Mesenteric fat pad (tissue), 1 donor: ENCODE measurements at regions not wholly inside any gene's neighbourhood (a gene's known extent, or its start where the extent isn't known, plus 50 kb on each side); places are given as distances from the start of the nearest gene placed in this dataset.

ENCODE experiments used
- DNase-seq: peaks from one replicate; pipeline ENCODE4 v3.0.0-alpha.2; 2020; ENCODE audit warnings: low spot score
- donor health status: DM: yes; HTN: yes; CAD: no.

GRCh38 chr7:73963252-73963822 lies 64.6 kb upstream of the ELN start:
- DNase-seq: no peak

- DNase-seq: peak; percentile 71
These were observed 63.2 kb upstream of the ELN start for GRCh38 chr7:73964786-73965185.

- peak; percentile 69 for DNase-seq
These were observed 61.7 kb upstream of the ELN start for GRCh38 chr7:73966062-73966940.

GRCh38 chr7:73966941-73967831 lies 60.8 kb upstream of the ELN start:
- peak; percentile 72 for DNase-seq

- peak; percentile 60 for DNase-seq
These were observed 60.1 kb upstream of the ELN start for GRCh38 chr7:73967832-73968290.

- DNase-seq: no peak
These were observed 59.5 kb upstream of the ELN start for GRCh38 chr7:73968487-73968886.

- peak; percentile 49 for DNase-seq
These were observed 58.0 kb upstream of the ELN start for GRCh38 chr7:73969991-73970390.

GRCh38 chr7:73970801-73971229 lies 57.2 kb upstream of the ELN start:
- DNase-seq: peak; percentile 78

- no peak for DNase-seq
These were observed 56.7 kb upstream of the ELN start for GRCh38 chr7:73971322-73971703.

GRCh38 chr7:73971704-73972341 lies 56.1 kb upstream of the ELN start:
- DNase-seq: peak; percentile 62

GRCh38 chr7:73972614-73973013 lies 55.4 kb upstream of the ELN start:
- DNase-seq: peak; percentile 53

- DNase-seq: peak; percentile 81
These were observed 54.9 kb upstream of the ELN start for GRCh38 chr7:73973091-73973490.

- DNase-seq: peak; percentile 73
These were observed 53.6 kb upstream of the ELN start for GRCh38 chr7:73974101-73974947.

- DNase-seq: peak; percentile 76
These were observed 52.7 kb upstream of the ELN start for GRCh38 chr7:73974948-73975926.

- peak; percentile 80 for DNase-seq
These were observed 51.0 kb upstream of the ELN start for GRCh38 chr7:73976761-73977618.

GRCh38 chr7:73977619-73978618 lies 50.1 kb upstream of the ELN start:
- DNase-seq: peak; percentile 92
